Neural cell (in vitro differentiated cells): ENCODE measurements at regions not wholly inside any gene's neighbourhood (a gene's known extent, or its start where the extent isn't known, plus 50 kb on each side); places are given as distances from the start of the nearest gene placed in this dataset.

Experiments used
- CTCF ChIP-seq: fragments of 450-650 bp; IDR thresholded peaks from 2 replicates; pipeline ENCODE4 v1.5.1; 2014; ENCODE audit warnings: antibody characterized with exemption, mild to moderate bottlenecking, moderate library complexity; ENCODE audit not compliant: poor library complexity, severe bottlenecking
- EZH2 ChIP-seq: fragments of 200-600, 300-800 bp; shearing (Covaris generic), sonication (generic); IDR thresholded peaks from 2 replicates; pipeline ENCODE4 v1.6.1; 2014; ENCODE audit warnings: antibody characterized with exemption, low read length, borderline replicate concordance, mild to moderate bottlenecking; ENCODE audit not compliant: insufficient read depth, poor library complexity, severe bottlenecking
- POLR2AphosphoS5 ChIP-seq: IDR thresholded peaks from 2 replicates; pipeline ENCODE4 v1.6.1; 2012
- SMC3 ChIP-seq: fragments of 450-650 bp; conservative IDR thresholded peaks from 2 replicates; pipeline ENCODE4 v1.6.1; 2014; ENCODE audit warnings: antibody characterized with exemption, mild to moderate bottlenecking, moderate library complexity; ENCODE audit not compliant: poor library complexity
- TAF1 ChIP-seq: IDR thresholded peaks from 2 replicates; pipeline ENCODE4 v1.6.1; 2012; ENCODE audit warnings: low read depth

- TF ChIP-seq CTCF (no peak), EZH2 (no peak), TAF1 (no peak), POLR2AphosphoS5 (no peak), SMC3 (no peak)
Observed at GRCh38 chr5:159504857-159505304, 174.6 kb upstream of the IL12B start.
